ENCODE measurements at regions not wholly inside any gene's neighbourhood (a gene's known extent, or its start where the extent isn't known, plus 50 kb on each side); places are given as distances from the start of the nearest gene placed in this dataset.

GRCh38 chr2:236944561-236944960 is 141.1 kb upstream of the COPS8 start (continued):
- no peak for TF ChIP-seq CHD2 (IDR thresholded peaks at IDR 0.05; ENCODE audit: low read length)
- no peak for TF ChIP-seq POLR2AphosphoS5 (IDR thresholded peaks at IDR 0.05; ENCODE audit: low read depth, low read length)
- TF ChIP-seq KDM5A (IDR thresholded peaks at IDR 0.05; ENCODE audit: low read length): no peak
- TF ChIP-seq CEBPB (IDR thresholded peaks at IDR 0.05; ENCODE audit: low read depth, low read length): no peak
- TF ChIP-seq E2F6 (IDR thresholded peaks at IDR 0.05): no peak
- no peak for TF ChIP-seq ATF3 (IDR thresholded peaks at IDR 0.05; ENCODE audit: insufficient read depth, low read depth, low read length)
- TF ChIP-seq POU5F1 (IDR thresholded peaks at IDR 0.05; ENCODE audit: low read depth, low read length): no peak

All from H1 (cell line).